HT1080 (cell line): ENCODE measurements at regions not wholly inside any gene's neighbourhood (a gene's known extent, or its start where the extent isn't known, plus 50 kb on each side); places are given as distances from the start of the nearest gene placed in this dataset.
"Not testable (repeated sequence)": the region's sequence is repeated elsewhere in the genome, so short reads cannot be mapped to it uniquely, and the experiment has no call there.

Experiments used
- DNase-seq: peaks from one replicate; pipeline ENCODE4 v3.0.0-alpha.2; 2015; ENCODE audit warnings: low read depth

- DNase-seq: no peak
These were observed 85.5 kb downstream of the PRR15 start for GRCh38 chr7:29649028-29649716.

- no peak for DNase-seq
These were observed 86.2 kb downstream of the PRR15 start for GRCh38 chr7:29649876-29650275.

GRCh38 chr7:29651477-29651876 lies 87.8 kb downstream of the PRR15 start:
- DNase-seq: no peak

GRCh38 chr7:29652556-29652955 lies 88.9 kb downstream of the PRR15 start:
- DNase-seq: no peak

GRCh38 chr7:29654340-29654739 lies 90.7 kb downstream of the PRR15 start:
- not testable (repeated sequence) for DNase-seq

GRCh38 chr7:29657288-29657687 lies 93.7 kb downstream of the PRR15 start:
- DNase-seq: no peak

GRCh38 chr7:29657856-29658255 lies 94.2 kb downstream of the PRR15 start:
- no peak for DNase-seq

- not testable (repeated sequence) for DNase-seq
These were observed 95.6 kb downstream of the PRR15 start for GRCh38 chr7:29659213-29659612.

GRCh38 chr7:29662899-29663298 lies 99.3 kb downstream of the PRR15 start:
- DNase-seq: peak; percentile 38

- DNase-seq: not testable (repeated sequence)
These were observed 101.4 kb downstream of the PRR15 start for GRCh38 chr7:29664999-29665398.

- DNase-seq: not testable (repeated sequence)
These were observed 103.5 kb downstream of the PRR15 start for GRCh38 chr7:29667096-29667669.

- DNase-seq: not testable (repeated sequence)
These were observed 107.7 kb downstream of the PRR15 start for GRCh38 chr7:29671286-29671685.

GRCh38 chr7:29673635-29674034 lies 110.0 kb downstream of the PRR15 start:
- DNase-seq: not testable (repeated sequence)

- DNase-seq: not testable (repeated sequence)
These were observed 111.0 kb downstream of the PRR15 start for GRCh38 chr7:29674626-29675025.

GRCh38 chr7:29677254-29677653 lies 113.6 kb downstream of the PRR15 start:
- not testable (repeated sequence) for DNase-seq

- not testable (repeated sequence) for DNase-seq
These were observed 116.3 kb downstream of the PRR15 start for GRCh38 chr7:29679963-29680362.

- not testable (repeated sequence) for DNase-seq
These were observed 117.0 kb downstream of the PRR15 start for GRCh38 chr7:29680601-29681000.

GRCh38 chr7:29684151-29684786 lies 120.6 kb downstream of the PRR15 start:
- not testable (repeated sequence) for DNase-seq

- peak; percentile 57 for DNase-seq
These were observed 121.3 kb upstream of the WIPF3 start for GRCh38 chr7:29684787-29685650.

GRCh38 chr7:29685651-29686271 lies 120.5 kb upstream of the WIPF3 start:
- DNase-seq: not testable (repeated sequence)

- not testable (repeated sequence) for DNase-seq
These were observed 115.8 kb upstream of the WIPF3 start for GRCh38 chr7:29690510-29690909.
